Prostate gland (tissue), 2 donors: ENCODE measurements at regions not wholly inside any gene's neighbourhood (a gene's known extent, or its start where the extent isn't known, plus 50 kb on each side); places are given as distances from the start of the nearest gene placed in this dataset.
A peak's percentile ranks its signal among the peaks of the same experiment; 100 is the strongest.

Source experiments
- DNase-seq: peaks from one replicate; pipeline ENCODE4 v3.0.0-alpha.2; 2019; ENCODE audit warnings: low spot score
- H3K27ac ChIP-seq, 2 donors: fragments of 200-600 bp; sonication (generic); 2 replicates each; pipeline ENCODE4 v1.5.1; 2017 to 2019
- H3K27me3 ChIP-seq: fragments of 200-600 bp; sonication (generic); replicated peaks from 2 replicates; pipeline ENCODE4 v1.5.1; 2019; ENCODE audit not compliant: insufficient read depth
- H3K36me3 ChIP-seq, 2 donors: fragments of 200-600 bp; sonication (generic); 1 replicate in 1 of 2; 2 replicates in 1 of 2; pipeline versions ENCODE4 v1.5.1 to v1.8.1; 2017 to 2019
- H3K4me1 ChIP-seq: fragments of 200-600 bp; sonication (generic); replicated peaks from 2 replicates; pipeline ENCODE4 v1.5.1; 2019
- H3K4me3 ChIP-seq, 2 donors: fragments of 200-600 bp; sonication (generic); 2 replicates each; pipeline ENCODE4 v1.5.1; 2017 to 2019
- H3K9me3 ChIP-seq: fragments of 200-600 bp; sonication (generic); 2 replicates; pipeline ENCODE4 v1.5.1; 2017
- CTCF ChIP-seq, 4 experiments: fragments of 200-600 bp in 2 of 4; fragments of 450-650 bp in 2 of 4; sonication (generic) in 2 of 4; IDR thresholded peaks; 1 replicate in 3 of 4; 2 replicates in 1 of 4; pipeline ENCODE4 v1.5.1; 2016 to 2019; ENCODE audit warnings: antibody characterized with exemption in 4 of 4, mild to moderate bottlenecking in 2 of 4, moderate library complexity in 2 of 4
- POLR2A ChIP-seq: fragments of 450-650 bp; IDR thresholded peaks from one replicate; pipeline ENCODE4 v1.6.1; 2016; ENCODE audit warnings: antibody characterized with exemption, mild to moderate bottlenecking
- POLR2AphosphoS5 ChIP-seq: sonication (generic); formaldehyde crosslinking; IDR thresholded peaks from one replicate; pipeline ENCODE4 v1.6.1; 2017; ENCODE audit warnings: antibody characterized with exemption
- WGBS: methylation state at CpG from one replicate; pipeline ENCODE4 v1.1.5; 2018; 5-methylcytosine and 5-hydroxymethylcytosine counted together
- intact Hi-C: fragments of 100-400 bp; cut with DNase I; formaldehyde crosslinking; loops from one replicate; pipeline ENCODE4 v1.14.2; 2022

DNA sequence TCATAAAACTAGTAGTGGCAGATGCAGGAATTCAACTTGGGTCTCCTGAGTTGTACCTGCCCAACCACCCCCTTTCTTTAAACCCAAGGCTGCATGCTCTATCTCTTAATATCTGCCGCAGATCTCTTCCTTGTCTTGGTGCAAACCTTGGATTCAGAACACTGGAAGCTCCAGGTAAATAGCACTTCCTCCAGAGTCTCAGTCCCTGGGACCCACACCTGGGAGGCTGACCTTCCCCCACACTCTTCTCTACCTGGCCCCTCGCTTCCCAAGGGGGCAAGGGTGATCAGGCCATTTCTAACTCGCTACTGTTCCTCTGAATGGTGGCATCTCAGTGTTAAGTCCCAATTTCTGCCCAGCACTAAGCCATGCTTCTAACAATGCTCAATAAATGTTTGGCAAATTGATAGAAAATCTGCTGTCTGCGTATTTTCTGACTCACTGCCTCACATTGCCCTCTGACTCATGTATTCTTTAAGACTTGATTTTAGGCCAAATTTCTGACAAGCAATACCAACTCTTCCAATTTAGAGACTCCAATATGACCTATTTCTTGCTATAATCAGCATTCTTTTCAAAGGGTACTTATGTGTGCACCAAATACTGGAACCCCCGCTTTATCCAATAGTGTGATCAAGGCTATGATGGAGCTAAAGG lies 68.0 kb upstream of the PPP1R3C start:
- no peaks in the 10 kb centered on the region for H3K36me3 ChIP-seq
- H3K4me3 ChIP-seq: no peak overlapping the region
- 83% methylated on average over 5 of the region's 5 CpGs for WGBS
- no peak for TF ChIP-seq POLR2A
- TF ChIP-seq CTCF (IDR thresholded peaks at IDR 0.05): no peak
- TF ChIP-seq POLR2AphosphoS5: no peak
- no peaks in the 10 kb centered on the region for H3K27me3 ChIP-seq
- no peaks in the 10 kb centered on the region for H3K9me3 ChIP-seq
- H3K27ac ChIP-seq: no peak overlapping the region
- intact Hi-C loops: no loop called here
- no peaks in the 10 kb centered on the region for H3K4me1 ChIP-seq
- no peak for DNase-seq

GRCh38 chr10:91700273-91700672 lies 67.4 kb upstream of the PPP1R3C start:
- intact Hi-C loops: no loop called here

DNA sequence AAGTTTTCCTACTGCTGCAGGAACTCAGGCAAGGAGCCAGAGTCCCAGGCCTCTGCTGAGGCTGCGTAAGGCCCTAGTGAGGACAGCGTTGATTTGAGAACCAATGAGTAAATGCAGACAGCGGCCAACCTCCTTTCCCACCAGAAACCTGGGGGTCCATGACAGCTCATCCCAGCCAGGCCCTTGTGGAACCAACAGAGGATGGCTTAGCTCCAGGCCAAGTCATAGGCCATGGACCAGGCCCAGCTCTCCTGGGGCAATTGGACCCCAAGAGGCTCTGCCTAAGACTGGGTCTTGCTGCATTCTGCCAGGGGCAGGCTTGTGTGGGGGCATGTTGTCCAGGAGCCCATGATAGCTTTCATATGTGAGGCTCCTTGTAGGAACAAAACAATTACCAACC lies 65.4 kb upstream of the PPP1R3C start:
- Histone ChIP-seq H3K4me3 (no peak overlapping the region), H3K27ac (no peak overlapping the region), H3K9me3 (no peaks in the 10 kb centered on the region), H3K36me3 (no peaks in the 10 kb centered on the region), H3K4me1 (no peaks in the 10 kb centered on the region), H3K27me3 (no peaks in the 10 kb centered on the region)
- intact Hi-C loops: no loop called here
- 97% methylated on average over 3 of the region's 3 CpGs for WGBS
- DNase-seq: no peak
- TF ChIP-seq CTCF (IDR thresholded peaks at IDR 0.05) (no peak), POLR2AphosphoS5 (no peak), POLR2A (no peak)

More at GRCh38 chr10:91700273-91700672, 67.4 kb upstream of the PPP1R3C start:
- Histone ChIP-seq H3K9me3 (no peaks in the 10 kb centered on the region), H3K36me3 (no peaks in the 10 kb centered on the region), H3K4me1 (no peaks in the 10 kb centered on the region), H3K27me3 (no peaks in the 10 kb centered on the region), H3K4me3 (no peak overlapping the region), H3K27ac (no peak overlapping the region)
- no peak for TF ChIP-seq POLR2A
- TF ChIP-seq CTCF (IDR thresholded peaks at IDR 0.05): no peak
- no peak for TF ChIP-seq POLR2AphosphoS5
- no peak for DNase-seq
- WGBS: 21% methylated on average over 5 of the region's 5 CpGs

DNA sequence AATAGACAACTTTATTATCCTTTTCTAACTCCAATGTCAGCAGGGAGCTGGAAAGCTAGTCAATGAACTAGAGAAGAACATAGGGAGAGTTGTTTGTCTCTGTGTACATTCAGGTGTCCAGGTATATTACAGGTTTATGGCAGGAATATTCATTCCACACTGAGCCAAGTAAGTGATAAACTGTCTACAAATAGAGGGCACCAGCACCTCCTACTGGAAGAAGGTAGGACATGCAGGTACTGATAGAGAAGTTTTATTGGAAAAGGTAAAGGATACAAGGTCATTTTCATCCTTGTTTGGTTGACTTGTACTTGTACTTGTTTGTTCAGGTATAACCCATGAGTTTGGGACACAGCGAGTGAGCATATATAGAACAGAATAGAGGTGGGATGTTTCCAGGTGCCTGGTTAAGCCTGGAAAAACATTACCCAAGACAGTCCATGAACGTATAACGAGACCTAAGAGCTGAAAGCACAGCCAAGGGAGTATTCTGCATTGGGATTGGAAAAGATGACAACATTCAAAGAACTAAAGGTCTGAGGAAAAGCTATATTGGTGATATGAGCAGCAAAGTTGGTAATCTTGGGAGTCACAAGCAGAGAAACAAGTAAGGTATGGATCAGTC lies 61.4 kb upstream of the PPP1R3C start:
- no peak for TF ChIP-seq POLR2A
- peak; percentile 29 to 64 (median 60) for TF ChIP-seq CTCF (IDR thresholded peaks at IDR 0.05)
- peak; percentile 6 for TF ChIP-seq POLR2AphosphoS5
- no peak for DNase-seq
- WGBS: 90% methylated on average over 3 of the region's 3 CpGs

DNA sequence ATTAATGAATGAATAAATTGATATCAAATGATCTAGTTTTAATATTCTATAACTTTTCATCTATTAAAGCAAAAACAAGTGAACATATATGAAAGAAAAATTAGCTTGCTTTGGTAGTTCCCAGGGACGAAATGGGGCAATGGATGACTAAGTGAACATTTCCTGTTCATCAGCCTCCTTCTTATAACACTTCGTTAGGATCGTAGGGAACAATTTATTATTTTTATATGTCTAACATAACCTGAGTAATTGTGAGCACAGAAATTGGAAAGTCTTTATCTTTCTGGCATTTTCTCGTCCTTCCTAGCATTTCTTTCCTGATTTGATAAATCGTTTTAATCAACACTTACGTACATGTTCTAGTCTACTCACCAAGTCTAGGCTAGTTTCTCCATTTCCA lies 59.1 kb upstream of the PPP1R3C start:
- Histone ChIP-seq H3K9me3 (no peaks in the 10 kb centered on the region), H3K36me3 (no peaks in the 10 kb centered on the region), H3K27ac (no peak overlapping the region), H3K27me3 (no peaks in the 10 kb centered on the region), H3K4me1 (no peaks in the 10 kb centered on the region), H3K4me3 (no peak overlapping the region)
- 91% methylated on average over 6 of the region's 6 CpGs for WGBS
- TF ChIP-seq CTCF (IDR thresholded peaks at IDR 0.05): no peak
- no peak for TF ChIP-seq POLR2A
- TF ChIP-seq POLR2AphosphoS5: no peak
- intact Hi-C loops: no loop called here
- DNase-seq: no peak

More for the DNA sequence above, 61.4 kb upstream of the PPP1R3C start:
- Histone ChIP-seq H3K27ac (no peak overlapping the region), H3K36me3 (no peaks in the 10 kb centered on the region), H3K9me3 (no peaks in the 10 kb centered on the region), H3K4me3 (no peak overlapping the region), H3K4me1 (no peaks in the 10 kb centered on the region), H3K27me3 (no peaks in the 10 kb centered on the region)
- intact Hi-C loops: no loop called here
